ENCODE measurements at regions not wholly inside any gene's neighbourhood (a gene's known extent, or its start where the extent isn't known, plus 50 kb on each side); places are given as distances from the start of the nearest gene placed in this dataset.

GRCh38 chr13:53642306-53642705 is 613.7 kb downstream of the OLFM4 start:
- TF ChIP-seq POLR2AphosphoS5 (IDR thresholded peaks at IDR 0.05) = no peak
- no peak for TF ChIP-seq CTCF (IDR thresholded peaks at IDR 0.05)
- TF ChIP-seq POLR2A (IDR thresholded peaks at IDR 0.05) = no peak
- 39% methylated on average over 3 of the region's 3 CpGs for WGBS

GRCh38 chr13:53648673-53649072 is 620.1 kb downstream of the OLFM4 start:
- no peaks in the 10 kb centered on the region for H3K36me3 ChIP-seq
- no peaks in the 10 kb centered on the region for H3K27me3 ChIP-seq (replicated peaks; ENCODE audit: insufficient read depth)
- H3K4me1 ChIP-seq (replicated peaks) = no peaks in the 10 kb centered on the region
- intact Hi-C loops (cut with DNase I) = no loop called here
- WGBS = 96% methylated on average over 3 of the region's 3 CpGs
- no peak overlapping the region for H3K4me3 ChIP-seq
- no peaks in the 10 kb centered on the region for H3K9me3 ChIP-seq
- no peak overlapping the region for H3K27ac ChIP-seq
- DNase-seq (ENCODE audit: low spot score) = no peak
- TF ChIP-seq POLR2A (IDR thresholded peaks at IDR 0.05) (no peak), CTCF (IDR thresholded peaks at IDR 0.05) (no peak), POLR2AphosphoS5 (IDR thresholded peaks at IDR 0.05) (no peak)

More at GRCh38 chr13:53642306-53642705, 613.7 kb downstream of the OLFM4 start:
- H3K36me3 ChIP-seq = no peaks in the 10 kb centered on the region
- H3K4me3 ChIP-seq = no peak overlapping the region
- no peaks in the 10 kb centered on the region for H3K9me3 ChIP-seq
- no peak for DNase-seq (ENCODE audit: low spot score)
- no peak overlapping the region for H3K27ac ChIP-seq
- intact Hi-C loops (cut with DNase I) = no loop called here
- no peaks in the 10 kb centered on the region for H3K4me1 ChIP-seq (replicated peaks)
- no peaks in the 10 kb centered on the region for H3K27me3 ChIP-seq (replicated peaks; ENCODE audit: insufficient read depth)

- Histone ChIP-seq H3K36me3 (no peaks in the 10 kb centered on the region), H3K27me3 (replicated peaks; ENCODE audit: insufficient read depth) (no peaks in the 10 kb centered on the region), H3K4me1 (replicated peaks) (no peaks in the 10 kb centered on the region), H3K27ac (no peak overlapping the region), H3K9me3 (no peaks in the 10 kb centered on the region), H3K4me3 (no peak overlapping the region)
- TF ChIP-seq CTCF (IDR thresholded peaks at IDR 0.05) (no peak), POLR2A (IDR thresholded peaks at IDR 0.05) (no peak), POLR2AphosphoS5 (IDR thresholded peaks at IDR 0.05) (no peak)
- no peak for DNase-seq (ENCODE audit: low spot score)
- intact Hi-C loops (cut with DNase I) = no loop called here
- WGBS = 71% methylated on average over 2 of the region's 2 CpGs
These were observed 643.4 kb downstream of the OLFM4 start for GRCh38 chr13:53672005-53672404.

- intact Hi-C loops (cut with DNase I) = no loop called here
- no peak for TF ChIP-seq CTCF (IDR thresholded peaks at IDR 0.05)
- no peak for TF ChIP-seq POLR2A (IDR thresholded peaks at IDR 0.05)
- TF ChIP-seq POLR2AphosphoS5 (IDR thresholded peaks at IDR 0.05) = no peak
- no peaks in the 10 kb centered on the region for H3K4me1 ChIP-seq (replicated peaks)
- DNase-seq (ENCODE audit: low spot score) = no peak
- H3K36me3 ChIP-seq = no peaks in the 10 kb centered on the region
- no peaks in the 10 kb centered on the region for H3K9me3 ChIP-seq
- no peak overlapping the region for H3K4me3 ChIP-seq
- H3K27ac ChIP-seq = no peak overlapping the region
- 81% methylated on average over 1 of the region's 1 CpG for WGBS
- H3K27me3 ChIP-seq (replicated peaks; ENCODE audit: insufficient read depth) = no peaks in the 10 kb centered on the region
These were observed 654.5 kb downstream of the OLFM4 start for GRCh38 chr13:53683146-53683545.

- intact Hi-C loops (cut with DNase I) = no loop called here
- no peak for DNase-seq (ENCODE audit: low spot score)
- Histone ChIP-seq H3K36me3 (no peaks in the 10 kb centered on the region), H3K9me3 (no peaks in the 10 kb centered on the region), H3K27ac (no peak overlapping the region), H3K4me1 (replicated peaks) (no peaks in the 10 kb centered on the region), H3K4me3 (no peak overlapping the region), H3K27me3 (replicated peaks; ENCODE audit: insufficient read depth) (no peaks in the 10 kb centered on the region)
- WGBS = 91% methylated on average over 2 of the region's 2 CpGs
- TF ChIP-seq POLR2AphosphoS5 (IDR thresholded peaks at IDR 0.05) (no peak), POLR2A (IDR thresholded peaks at IDR 0.05) (no peak), CTCF (IDR thresholded peaks at IDR 0.05) (no peak)
These were observed 655.0 kb downstream of the OLFM4 start for GRCh38 chr13:53683608-53684007.
